Endothelial cell of umbilical vein (primary cell): ENCODE measurements at regions not wholly inside any gene's neighbourhood (a gene's known extent, or its start where the extent isn't known, plus 50 kb on each side); places are given as distances from the start of the nearest gene placed in this dataset.
"Not testable (repeated sequence)": the region's sequence is repeated elsewhere in the genome, so short reads cannot be mapped to it uniquely, and the experiment has no call there.

Experiments
- BruUV-seq: library from RNA; stranded (reverse); fragments of 400-500 nt; replicated peaks from 2 replicates; lab custom pipeline; 2021; lab: Mats Ljungman, UMichigan
- CTCF ChIA-PET: fragments of 300-600, 350-600 bp; sonication (Branson Sonifier 250); formaldehyde crosslinking; loops from one replicate; lab custom pipeline; 2021; ENCODE audit warnings: antibody characterized with exemption, inconsistent platforms; lab: Charles Lee
- POLR2A ChIA-PET: fragments of 300-600, 350-600 bp; sonication (Branson Sonifier 250); formaldehyde crosslinking; loops from one replicate; lab custom pipeline; 2021; ENCODE audit warnings: antibody characterized with exemption, inconsistent platforms; lab: Charles Lee
- DNase-seq: peaks from one replicate; pipeline ENCODE4 v3.0.0-alpha.2; 2011; ENCODE audit warnings: low read depth, low spot score
- FAIRE-seq: peaks from 2 replicates; lab custom pipeline; 2011; peaks lifted over from hg19 to GRCh38; lab: Jason Lieb, UNC
- H2AFZ ChIP-seq: 2 replicates; pipeline ENCODE4 v1.6.0; 2012; ENCODE audit warnings: low read depth, low read length, control low read depth, inconsistent platforms
- H3K27ac ChIP-seq: 2 replicates; pipeline ENCODE4 v1.5.1; 2011; ENCODE audit warnings: low read depth, mild to moderate bottlenecking, control low read depth, low read length, moderate library complexity; ENCODE audit not compliant: insufficient read depth
- H3K27me3 ChIP-seq, 2 experiments: 2 replicates each; pipeline versions ENCODE4 v1.6.0 to v1.6.1; 2011; ENCODE audit warnings: low read length in 2 of 2, mixed read lengths in 1 of 2; ENCODE audit not compliant: control insufficient read depth in 2 of 2, insufficient read depth in 2 of 2
- H3K36me3 ChIP-seq, 2 experiments: 2 replicates in 1 of 2; 3 replicates in 1 of 2; pipeline ENCODE4 v1.5.1; 2011; ENCODE audit warnings: low read length in 2 of 2, mild to moderate bottlenecking in 1 of 2, moderate library complexity in 1 of 2; ENCODE audit not compliant: control insufficient read depth in 2 of 2, insufficient read depth in 2 of 2; ENCODE audit errors: extremely low read depth in 1 of 2
- H3K4me1 ChIP-seq: 3 replicates; pipeline ENCODE4 v1.5.1; 2011; ENCODE audit warnings: mild to moderate bottlenecking, low read length; ENCODE audit not compliant: control insufficient read depth, insufficient read depth; ENCODE audit errors: extremely low read depth
- H3K4me2 ChIP-seq: 2 replicates; pipeline ENCODE4 v1.6.1; 2011; ENCODE audit warnings: low read length, control low read depth, mixed read lengths; ENCODE audit not compliant: insufficient read depth
- H3K4me3 ChIP-seq, 3 experiments: fragments of 200-600 bp in 1 of 3; sonication (generic), shearing (Covaris generic) in 1 of 3; replicated peaks in 1 of 3; 2 replicates each; pipeline ENCODE4 v1.5.1; 2011 to 2016; ENCODE audit warnings: control low read depth in 3 of 3, low read length in 3 of 3, mild to moderate bottlenecking in 2 of 3, inconsistent platforms in 1 of 3, low read depth in 1 of 3, moderate library complexity in 1 of 3; ENCODE audit not compliant: insufficient read depth in 1 of 3
- H3K79me2 ChIP-seq: 2 replicates; pipeline ENCODE4 v1.6.0; 2012; ENCODE audit warnings: low read length, inconsistent platforms; ENCODE audit not compliant: control insufficient read depth, insufficient read depth
- H3K9ac ChIP-seq: replicated peaks from 2 replicates; pipeline ENCODE3; 2011; ENCODE audit warnings: low read length, control low read depth; ENCODE audit not compliant: insufficient read depth; ENCODE audit errors: extremely low read depth
- H3K9me1 ChIP-seq: replicated peaks from 3 replicates; pipeline ENCODE4 v1.6.0; 2011; ENCODE audit warnings: mild to moderate bottlenecking, low read length; ENCODE audit not compliant: control insufficient read depth, insufficient read depth; ENCODE audit errors: extremely low read depth
- H3K9me3 ChIP-seq: replicated peaks from 2 replicates; pipeline ENCODE4 v1.5.1; 2012; ENCODE audit warnings: low read length, inconsistent platforms; ENCODE audit not compliant: control insufficient read depth, insufficient read depth
- H4K20me1 ChIP-seq: replicated peaks from 2 replicates; pipeline ENCODE3; 2011; ENCODE audit warnings: mild to moderate bottlenecking, low read length; ENCODE audit not compliant: control insufficient read depth, insufficient read depth; ENCODE audit errors: extremely low read depth
- CTCF ChIP-seq, 2 donors: IDR thresholded peaks; 1 replicate in 1 of 2; 2 replicates in 1 of 2; pipeline ENCODE4 v1.5.1; 2011; ENCODE audit warnings: low read length in 2 of 2, mild to moderate bottlenecking in 2 of 2, moderate library complexity in 2 of 2, control low read depth in 1 of 2, inconsistent platforms in 1 of 2, low read depth in 1 of 2; ENCODE audit not compliant: insufficient read depth in 1 of 2; ENCODE audit errors: extremely low read depth in 1 of 2
- EZH2 ChIP-seq: IDR thresholded peaks from 2 replicates; pipeline ENCODE4 v1.6.1; 2012; ENCODE audit warnings: borderline replicate concordance, low read depth, mild to moderate bottlenecking, moderate library complexity, low read length, inconsistent platforms; ENCODE audit not compliant: severe bottlenecking
- FOS ChIP-seq: IDR thresholded peaks from 2 replicates; pipeline ENCODE4 v1.6.1; 2011; ENCODE audit warnings: mild to moderate bottlenecking, low read length, moderate library complexity, borderline replicate concordance; ENCODE audit not compliant: insufficient read depth
- GATA2 ChIP-seq: IDR thresholded peaks from 2 replicates; pipeline ENCODE4 v1.7.0; 2011; ENCODE audit warnings: low read depth, mild to moderate bottlenecking, moderate library complexity, mixed read lengths, low read length; ENCODE audit not compliant: insufficient read length, insufficient read depth
- JUN ChIP-seq: IDR thresholded peaks from 2 replicates; pipeline ENCODE4 v1.6.1; 2011; ENCODE audit warnings: borderline replicate concordance, low read depth; ENCODE audit not compliant: insufficient read length, insufficient read depth
- MAX ChIP-seq: IDR thresholded peaks from 2 replicates; pipeline ENCODE4 v1.6.1; 2011; ENCODE audit not compliant: insufficient read depth, insufficient read length
- MYC ChIP-seq: IDR thresholded peaks from one replicate; pipeline ENCODE4 v1.6.1; 2011; ENCODE audit warnings: mild to moderate bottlenecking, low read depth, low read length
- POLR2A ChIP-seq: IDR thresholded peaks from 2 replicates; pipeline ENCODE4 v1.6.1; 2012; ENCODE audit warnings: low read depth, mild to moderate bottlenecking, control low read depth, low read length
- POLR2AphosphoS5 ChIP-seq: IDR thresholded peaks from 2 replicates; pipeline ENCODE4 v1.6.1; 2012; ENCODE audit warnings: low read depth, mild to moderate bottlenecking, control low read depth, low read length, moderate library complexity; ENCODE audit not compliant: insufficient read depth
- dilution Hi-C: fragments of 300-500 bp; cut with MboI; formaldehyde crosslinking; loops from one replicate; pipeline ENCODE4 v1.15.0; 2019; ENCODE audit warnings: low sequenced_read_pairs; ENCODE audit not compliant: extremely low pct_ligation_motif_present
- intact Hi-C: fragments of 100-400 bp; cut with micrococcal nuclease; formaldehyde crosslinking; loops from one replicate; pipeline ENCODE4 v1.10.0; 2022

- no peaks in the 10 kb centered on the region for H3K36me3 ChIP-seq
- H3K9ac ChIP-seq = no peak overlapping the region
- no peaks in the 10 kb centered on the region for H3K27me3 ChIP-seq
- no peak overlapping the region for H3K4me2 ChIP-seq
- ChIA-PET POLR2A (no interaction called here), CTCF (no interaction called here)
- no peaks in the 10 kb centered on the region for H3K79me2 ChIP-seq
- FAIRE-seq (no peak), DNase-seq (no peak)
- intact Hi-C loops = no loop called here
- no peak overlapping the region for H3K4me3 ChIP-seq
- dilution Hi-C loops = no loop called here
- TF ChIP-seq CTCF (IDR thresholded peaks at IDR 0.05; ENCODE audit: extremely low read depth in 1 of 2, insufficient read depth in 1 of 2, low read depth in 1 of 2, low read length in 2 of 2) (no peak), MAX (no peak), POLR2A (no peak), GATA2 (no peak), POLR2AphosphoS5 (no peak), JUN (no peak), MYC (no peak), EZH2 (no peak), FOS (no peak)
- no peaks in the 10 kb centered on the region for H3K9me3 ChIP-seq
- H2AFZ ChIP-seq = no peak overlapping the region
- BruUV-seq = no TSS peak
- H3K27ac ChIP-seq = no peak overlapping the region
- no peaks in the 10 kb centered on the region for H3K4me1 ChIP-seq
- H4K20me1 ChIP-seq = no peaks in the 10 kb centered on the region
- no peaks in the 10 kb centered on the region for H3K9me1 ChIP-seq
Measured at GRCh38 chr3:56951366-56951765, 109.1 kb upstream of the SPATA12 start.

GRCh38 chr3:56945378-56945777 lies 115.1 kb upstream of the SPATA12 start:
- H3K4me3 ChIP-seq, H3K4me2 ChIP-seq, H3K4me1 ChIP-seq, H3K9me3 ChIP-seq, intact Hi-C loops, H2AFZ ChIP-seq, H3K27me3 ChIP-seq, POLR2A ChIA-PET, H3K36me3 ChIP-seq, dilution Hi-C loops, DNase-seq, H3K9ac ChIP-seq, H3K79me2 ChIP-seq, H3K9me1 ChIP-seq, H4K20me1 ChIP-seq, BruUV-seq, H3K27ac ChIP-seq, FAIRE-seq: not testable (repeated sequence)
- CTCF ChIA-PET = interaction anchor here (0.9 kb wide), 1 partner anchor 13 kb away, joined by 3 read pairs; no protein-coding TSS in a partner anchor
